GM18909 (cell line): ENCODE measurements at regions not wholly inside any gene's neighbourhood (a gene's known extent, or its start where the extent isn't known, plus 50 kb on each side); places are given as distances from the start of the nearest gene placed in this dataset.

Source experiments
- ATAC-seq: cut with Tn5 transposase; IDR thresholded peaks from one replicate; pipeline ENCODE4 v1.9.1; 2021; ENCODE audit warnings: mild to moderate bottlenecking; ENCODE audit not compliant: unreplicated experiment, poor library complexity

- no peak for ATAC-seq
These were observed 227.3 kb upstream of the DAPK1 start for GRCh38 chr9:87270221-87270847.

GRCh38 chr9:87270848-87271234, 226.8 kb upstream of the DAPK1 start:
- no peak for ATAC-seq

DNA sequence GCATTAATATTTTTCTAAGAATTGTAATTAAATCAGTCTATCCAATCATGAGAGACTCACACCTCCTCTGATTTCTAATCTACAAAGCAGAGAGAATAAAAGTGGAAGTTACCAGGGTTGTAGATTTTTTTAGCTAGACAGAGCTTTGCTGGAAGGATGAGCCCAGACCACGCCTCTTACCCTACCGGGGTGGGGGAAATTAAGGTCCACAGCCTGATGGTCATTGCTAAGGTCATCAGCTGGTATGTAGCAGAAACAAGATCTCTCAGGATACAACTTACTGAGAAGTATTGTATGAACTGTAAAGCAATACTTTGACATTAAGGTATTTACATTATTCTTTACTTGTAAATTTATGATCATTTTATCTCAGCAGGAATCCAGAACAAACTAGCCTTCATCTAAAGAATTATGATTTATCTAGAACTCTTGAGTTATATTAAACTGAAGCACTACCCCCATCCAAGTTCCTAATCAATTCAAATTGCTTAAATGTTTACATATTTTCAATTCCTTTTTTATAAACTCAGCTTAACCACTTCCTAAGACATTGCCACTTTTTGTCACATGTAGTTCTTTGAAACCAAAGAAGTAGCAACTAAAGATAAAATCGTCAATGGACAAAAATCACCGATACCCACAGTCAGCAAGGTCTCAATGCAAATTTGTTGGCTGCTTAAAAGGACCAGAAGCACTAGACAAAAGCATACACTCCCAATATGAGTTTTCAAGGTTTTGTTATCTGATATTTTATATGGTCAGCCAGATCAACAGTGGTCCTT, 225.8 kb upstream of the DAPK1 start:
- no peak for ATAC-seq

- no peak for ATAC-seq
These were observed 222.5 kb upstream of the DAPK1 start for GRCh38 chr9:87275047-87275725.

GRCh38 chr9:87276327-87276841, 221.3 kb upstream of the DAPK1 start:
- ATAC-seq: no peak

DNA sequence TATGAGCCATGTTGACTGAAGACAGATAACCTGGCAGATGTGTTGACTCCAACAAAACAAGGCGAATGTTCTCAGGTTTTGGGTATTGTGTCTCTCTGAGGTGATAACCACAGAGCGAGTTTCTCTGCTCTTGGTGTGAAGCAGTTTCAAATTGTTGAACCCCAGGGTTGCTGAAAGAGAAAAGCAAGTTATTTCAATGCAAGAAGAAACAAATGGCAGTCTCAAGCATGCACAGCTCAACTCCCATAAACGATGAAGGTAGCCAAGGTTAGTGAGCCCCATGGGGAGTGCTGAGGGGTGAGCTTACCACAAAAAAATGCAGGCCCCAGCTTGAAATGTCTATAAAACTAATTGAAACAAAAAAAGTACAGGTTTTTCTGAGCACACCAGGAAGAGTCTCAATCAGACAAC, 220.8 kb upstream of the DAPK1 start:
- no peak for ATAC-seq

- ATAC-seq: no peak
These were observed 220.3 kb upstream of the DAPK1 start for GRCh38 chr9:87277346-87277745.

DNA sequence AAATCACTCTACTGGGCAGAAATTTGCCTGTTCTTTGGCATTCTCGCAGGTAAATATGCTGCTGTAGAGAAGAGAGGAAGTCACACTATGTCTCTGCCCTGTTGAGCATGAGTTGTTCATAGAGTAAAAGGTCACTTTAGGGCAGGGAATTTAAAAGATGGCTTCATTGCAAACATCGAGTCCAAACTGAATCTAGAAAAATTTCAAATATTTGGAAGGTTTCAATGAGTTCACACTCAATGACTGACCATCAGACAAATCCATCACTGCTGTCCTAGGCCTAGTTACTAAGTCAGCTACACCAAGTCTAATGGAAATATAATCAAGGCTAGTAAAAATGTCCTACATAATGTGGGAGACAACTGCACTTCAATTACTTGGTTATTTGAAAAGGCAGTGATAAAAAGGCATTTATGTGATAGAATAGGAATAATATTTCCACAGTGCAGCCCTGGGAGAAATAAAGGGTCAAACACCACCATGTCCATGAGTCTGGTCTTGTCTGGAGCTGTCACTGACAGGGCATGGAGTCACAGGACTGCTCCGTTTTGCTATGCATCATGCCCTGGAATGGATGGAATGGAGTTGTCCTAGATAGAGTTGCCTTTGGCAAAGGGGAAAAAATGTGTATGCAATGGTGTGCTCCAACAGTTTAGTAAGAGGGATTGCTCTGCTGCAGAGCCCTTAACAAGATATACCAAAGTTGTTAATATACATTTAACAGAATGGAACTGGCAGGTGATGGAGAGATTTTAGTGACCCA, 218.5 kb upstream of the DAPK1 start:
- ATAC-seq: no peak

DNA sequence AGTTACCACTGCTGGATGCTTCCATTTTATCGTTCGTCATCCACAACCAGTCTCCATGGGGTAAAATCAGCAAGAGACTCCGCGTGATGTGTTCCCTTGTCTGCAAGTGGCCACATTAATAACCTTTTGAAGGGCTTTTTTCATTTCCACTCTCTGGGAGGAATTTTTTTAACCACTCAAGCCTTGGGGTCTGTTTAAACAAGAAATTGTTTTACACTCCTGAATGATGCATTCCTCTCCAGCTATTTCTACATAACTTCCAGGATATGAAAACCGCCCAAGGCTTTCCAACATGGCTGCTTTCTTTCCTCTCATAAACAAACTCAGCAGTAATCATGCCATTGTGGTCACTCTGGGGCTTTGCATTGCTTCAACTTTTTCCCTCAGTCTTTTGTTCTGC, 217.2 kb upstream of the DAPK1 start:
- ATAC-seq: no peak

DNA sequence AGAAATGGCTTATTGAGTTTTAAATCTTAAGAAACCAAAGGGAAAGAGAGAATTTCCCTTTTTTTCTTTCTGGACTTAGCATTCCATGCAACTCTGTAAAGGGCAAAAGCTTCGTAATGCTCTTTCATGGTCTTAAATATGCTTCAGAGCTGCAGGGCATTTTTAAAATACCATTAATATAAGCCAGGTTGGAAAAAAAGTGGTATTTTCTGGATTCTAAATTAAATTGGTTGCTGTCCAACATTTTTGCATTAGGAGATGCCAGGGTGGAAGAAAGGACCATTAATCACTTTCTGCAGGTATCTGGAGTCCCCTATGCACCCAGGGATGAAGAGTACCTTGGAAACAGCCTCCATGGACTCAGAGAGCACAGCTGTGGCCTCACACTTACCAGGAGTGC, 215.1 kb upstream of the DAPK1 start:
- ATAC-seq: no peak

DNA sequence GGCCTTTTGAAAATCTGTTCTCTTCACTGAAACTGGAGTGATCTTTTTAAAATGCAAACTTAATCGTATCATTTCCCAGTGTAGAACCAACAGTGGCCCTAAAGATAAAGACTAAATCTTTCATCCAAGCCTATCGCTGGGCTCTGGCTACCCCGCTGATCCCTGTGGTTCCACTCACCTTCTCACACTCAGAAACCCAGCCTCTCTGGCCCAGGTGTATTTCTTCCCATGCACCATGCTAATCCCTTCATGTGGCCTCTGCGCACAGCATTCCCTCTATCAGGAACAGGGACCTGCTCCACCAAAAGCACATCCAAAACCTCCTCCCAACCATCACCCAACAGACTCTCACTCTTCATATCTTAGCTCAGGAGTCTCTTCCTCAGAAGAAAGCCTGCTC, 214.1 kb upstream of the DAPK1 start:
- ATAC-seq: no peak

GRCh38 chr9:87285183-87285850, 212.3 kb upstream of the DAPK1 start:
- ATAC-seq: no peak

- ATAC-seq: no peak
These were observed 211.2 kb upstream of the DAPK1 start for GRCh38 chr9:87286506-87286905.

DNA sequence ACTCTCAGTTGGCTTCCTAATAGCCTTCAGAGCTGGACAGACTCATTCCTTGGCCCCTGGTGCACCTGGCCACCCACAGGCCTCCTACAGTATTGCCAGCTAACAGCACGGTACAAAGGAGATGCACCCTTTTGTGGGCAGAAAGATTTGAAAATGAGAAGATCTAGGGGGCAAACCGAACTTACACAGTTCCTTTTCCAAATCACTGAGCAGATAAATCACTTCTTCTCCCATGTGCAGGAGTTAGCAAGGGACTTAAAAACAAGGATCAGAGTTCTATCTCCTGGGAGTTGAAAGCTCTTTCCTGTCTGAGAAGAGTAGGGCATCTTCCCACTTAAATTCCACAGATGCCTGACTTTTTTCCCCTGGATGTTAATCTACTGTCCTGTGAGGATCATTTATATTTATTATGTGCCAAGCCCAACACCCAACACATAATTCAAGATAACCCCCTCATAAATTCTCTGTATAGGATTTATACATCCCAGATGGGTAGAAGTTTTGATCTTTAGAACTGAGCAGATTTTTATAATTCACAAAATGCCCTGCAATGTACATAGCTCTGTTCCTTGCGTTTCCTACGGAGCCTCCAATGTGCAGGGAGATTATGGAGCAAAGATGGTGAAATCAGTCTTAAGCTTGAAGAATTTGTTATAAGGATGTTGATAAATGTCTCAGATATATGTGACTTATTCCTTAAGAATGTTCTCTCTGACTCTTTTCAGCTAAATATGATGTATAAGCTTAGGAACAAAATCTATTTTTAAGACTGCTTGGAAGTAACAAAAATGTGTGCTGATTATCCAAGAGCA, 207.2 kb upstream of the DAPK1 start:
- ATAC-seq: no peak

DNA sequence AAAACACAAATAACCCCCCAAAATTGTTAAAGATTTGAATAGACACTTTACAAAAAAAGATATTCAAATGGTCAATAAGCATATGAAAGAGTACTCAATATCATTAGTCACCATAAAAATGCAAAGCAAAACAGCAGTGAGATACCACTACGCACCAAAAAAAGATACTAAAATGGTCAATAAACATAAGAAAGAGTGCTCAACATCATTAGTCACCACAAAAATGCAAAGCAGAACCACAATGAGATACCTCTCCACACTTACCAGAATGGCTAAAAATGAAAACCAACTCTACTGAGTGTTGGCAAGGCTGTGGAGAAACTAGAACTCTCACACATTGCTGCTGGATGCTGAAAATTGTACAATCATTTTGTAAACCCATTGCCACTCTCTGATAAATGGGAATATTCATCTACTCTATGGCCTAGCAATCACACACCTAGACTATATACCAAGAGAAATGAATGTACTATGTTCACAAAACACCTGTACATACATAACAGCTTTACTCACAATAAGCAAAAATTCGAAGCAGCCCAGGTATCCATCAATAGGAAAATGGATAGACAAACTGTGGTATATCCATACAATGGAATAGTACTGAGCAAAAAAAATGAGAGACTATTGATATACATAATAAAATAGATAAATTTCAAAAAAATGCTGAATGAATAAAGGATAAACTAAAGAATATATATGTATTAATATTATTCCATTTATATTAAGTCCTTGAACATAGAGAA, 205.0 kb upstream of the DAPK1 start:
- ATAC-seq: no peak

- no peak for ATAC-seq
These were observed 203.5 kb upstream of the DAPK1 start for GRCh38 chr9:87294126-87294525.

- no peak for ATAC-seq
These were observed 196.8 kb upstream of the DAPK1 start for GRCh38 chr9:87300915-87301314.

GRCh38 chr9:87301371-87301770, 196.3 kb upstream of the DAPK1 start:
- no peak for ATAC-seq

GRCh38 chr9:87305151-87305550, 192.5 kb upstream of the DAPK1 start:
- no peak for ATAC-seq
